ENCODE measurements at regions not wholly inside any gene's neighbourhood (a gene's known extent, or its start where the extent isn't known, plus 50 kb on each side); places are given as distances from the start of the nearest gene placed in this dataset.

GRCh38 chr2:238557431-238557830, 130.7 kb downstream of the ASB1 start:
- in situ Hi-C loops (cut with HindIII; ENCODE audit: low sequenced_read_pairs) = loop anchor here (5.0 kb wide), 1 partner anchor 60 kb away; no protein-coding TSS in a partner anchor

GRCh38 chr2:238557936-238558335, 131.2 kb downstream of the ASB1 start:
- in situ Hi-C loops (cut with HindIII; ENCODE audit: low sequenced_read_pairs) = loop anchor here (5.0 kb wide), 1 partner anchor 59 kb away; no protein-coding TSS in a partner anchor

- in situ Hi-C loops (cut with HindIII; ENCODE audit: low sequenced_read_pairs) = loop anchor here (5.0 kb wide), 1 partner anchor 59 kb away; no protein-coding TSS in a partner anchor
Measured at GRCh38 chr2:238558456-238559099, 131.9 kb downstream of the ASB1 start.

GRCh38 chr2:238560234-238560633, 133.5 kb downstream of the ASB1 start:
- in situ Hi-C loops (cut with HindIII; ENCODE audit: low sequenced_read_pairs) = no loop called here

- in situ Hi-C loops (cut with HindIII; ENCODE audit: low sequenced_read_pairs) = no loop called here
Measured at GRCh38 chr2:238561230-238561629, 134.5 kb downstream of the ASB1 start.

- in situ Hi-C loops (cut with HindIII; ENCODE audit: low sequenced_read_pairs) = no loop called here
Measured at GRCh38 chr2:238562446-238562845, 135.7 kb downstream of the ASB1 start.

GRCh38 chr2:238563551-238563950, 136.8 kb downstream of the ASB1 start:
- in situ Hi-C loops (cut with HindIII; ENCODE audit: low sequenced_read_pairs) = no loop called here

GRCh38 chr2:238564286-238564920, 137.7 kb downstream of the ASB1 start:
- in situ Hi-C loops (cut with HindIII; ENCODE audit: low sequenced_read_pairs) = no loop called here

GRCh38 chr2:238565031-238565430, 138.3 kb downstream of the ASB1 start:
- in situ Hi-C loops (cut with HindIII; ENCODE audit: low sequenced_read_pairs) = loop anchor here (5.0 kb wide), 2 partner anchors 48 to 88 kb away; no protein-coding TSS in a partner anchor

- in situ Hi-C loops (cut with HindIII; ENCODE audit: low sequenced_read_pairs) = loop anchor here (5.0 kb wide), 2 partner anchors 49 to 89 kb away; no protein-coding TSS in a partner anchor
Measured at GRCh38 chr2:238566001-238566645, 139.4 kb downstream of the ASB1 start.

GRCh38 chr2:238567067-238567855, 140.5 kb downstream of the ASB1 start:
- in situ Hi-C loops (cut with HindIII; ENCODE audit: low sequenced_read_pairs) = loop anchor here (5.0 kb wide), 2 partner anchors 50 to 90 kb away; no protein-coding TSS in a partner anchor

GRCh38 chr2:238567996-238568395, 141.3 kb downstream of the ASB1 start:
- in situ Hi-C loops (cut with HindIII; ENCODE audit: low sequenced_read_pairs) = loop anchor here (5.0 kb wide), 2 partner anchors 51 to 91 kb away; no protein-coding TSS in a partner anchor

- in situ Hi-C loops (cut with HindIII; ENCODE audit: low sequenced_read_pairs) = loop anchor here (5.0 kb wide), 2 partner anchors 51 to 91 kb away; no protein-coding TSS in a partner anchor
Measured at GRCh38 chr2:238568455-238569440, 142.0 kb downstream of the ASB1 start.

GRCh38 chr2:238569507-238570195, 142.9 kb downstream of the ASB1 start:
- in situ Hi-C loops (cut with HindIII; ENCODE audit: low sequenced_read_pairs) = loop anchor here (5.0 kb wide), 2 partner anchors 52 to 92 kb away; no protein-coding TSS in a partner anchor

GRCh38 chr2:238570391-238570790, 143.7 kb downstream of the ASB1 start:
- in situ Hi-C loops (cut with HindIII; ENCODE audit: low sequenced_read_pairs) = no loop called here

- in situ Hi-C loops (cut with HindIII; ENCODE audit: low sequenced_read_pairs) = no loop called here
Measured at GRCh38 chr2:238570926-238571325, 144.2 kb downstream of the ASB1 start.

- in situ Hi-C loops (cut with HindIII; ENCODE audit: low sequenced_read_pairs) = no loop called here
Measured at GRCh38 chr2:238571661-238572372, 145.1 kb downstream of the ASB1 start.

GRCh38 chr2:238573065-238573778, 146.5 kb downstream of the ASB1 start:
- in situ Hi-C loops (cut with HindIII; ENCODE audit: low sequenced_read_pairs) = no loop called here

Measured in endothelial cell of hepatic sinusoid (primary cell).